Endodermal cell (in vitro differentiated cells): ENCODE measurements at regions not wholly inside any gene's neighbourhood (a gene's known extent, or its start where the extent isn't known, plus 50 kb on each side); places are given as distances from the start of the nearest gene placed in this dataset.

ENCODE experiments used
- DNase-seq: peaks from one replicate; pipeline ENCODE4 v3.0.0-alpha.2; 2017
- H3K27ac ChIP-seq: 2 replicates; pipeline ENCODE4 v1.5.1; 2013; ENCODE audit warnings: mild to moderate bottlenecking, low read depth, low read length, moderate library complexity
- H3K27me3 ChIP-seq: 2 replicates; pipeline ENCODE4 v1.6.1; 2013; ENCODE audit warnings: mild to moderate bottlenecking, low read length, moderate library complexity; ENCODE audit not compliant: insufficient read depth, control insufficient read depth, poor library complexity, severe bottlenecking
- H3K36me3 ChIP-seq: 2 replicates; pipeline ENCODE4 v1.7.0; 2013; ENCODE audit warnings: mild to moderate bottlenecking, low read length, moderate library complexity; ENCODE audit not compliant: control insufficient read depth, insufficient read depth
- H3K4me1 ChIP-seq: one replicate; pipeline ENCODE4 v1.7.0; 2013; ENCODE audit warnings: low read length; ENCODE audit not compliant: control insufficient read depth, insufficient read depth
- H3K4me3 ChIP-seq: 2 replicates; pipeline ENCODE4 v1.5.1; 2013; ENCODE audit warnings: mild to moderate bottlenecking, low read length, moderate library complexity
- H3K9ac ChIP-seq: 2 replicates; pipeline ENCODE4 v1.6.1; 2013; ENCODE audit warnings: mild to moderate bottlenecking, low read length, moderate library complexity; ENCODE audit not compliant: poor library complexity, severe bottlenecking; ENCODE audit errors: extremely low read depth
- H3K9me3 ChIP-seq: 2 replicates; pipeline ENCODE4 v1.6.1; 2013; ENCODE audit warnings: mild to moderate bottlenecking, low read length, moderate library complexity; ENCODE audit not compliant: control insufficient read depth
- H3K27ac Mint-ChIP-seq: 2 replicates; pipeline ENCODE4 v1.8.0; 2020; ENCODE audit warnings: mixed read lengths
- H3K27me3 Mint-ChIP-seq: 2 replicates; pipeline ENCODE4 v1.8.0; 2021; ENCODE audit warnings: mild to moderate bottlenecking, mixed read lengths; ENCODE audit not compliant: insufficient read depth
- H3K36me3 Mint-ChIP-seq: 2 replicates; pipeline ENCODE4 v1.8.0; 2020; ENCODE audit warnings: low read depth, mixed read lengths
- H3K4me1 Mint-ChIP-seq: 2 replicates; pipeline ENCODE4 v1.8.0; 2020; ENCODE audit warnings: mixed read lengths
- H3K4me3 Mint-ChIP-seq: 2 replicates; pipeline ENCODE4 v1.8.0; 2020; ENCODE audit warnings: mild to moderate bottlenecking, moderate library complexity, mixed read lengths
- H3K9me3 Mint-ChIP-seq: 2 replicates; pipeline ENCODE4 v1.8.0; 2020; ENCODE audit warnings: mild to moderate bottlenecking, mixed read lengths
- CTCF ChIP-seq: fragments of 200-600 bp; sonication (generic); conservative IDR thresholded peaks from 2 replicates; pipeline ENCODE4 v1.5.0; 2021; ENCODE audit warnings: antibody characterized with exemption, mild to moderate bottlenecking
- WGBS, 2 experiments: methylation state at CpG; one replicate each; pipeline versions ENCODE4 v1.1.5 to v1.1.7; 2013; ENCODE audit warnings: missing lambda C conversion rate in 2 of 2, mixed read lengths in 1 of 2; ENCODE audit not compliant: insufficient coverage in 1 of 2, insufficient read length in 1 of 2; 5-methylcytosine and 5-hydroxymethylcytosine counted together

GRCh38 chr3:34038131-34038530 lies 239.7 kb downstream of the PDCD6IP start:
- 95 to 100% methylated on average over 1 to 2 of the region's 2 CpGs for WGBS, 2 experiments
- DNase-seq: no peak
- Mint-ChIP-seq H3K4me1 (peaks cover 3% of the 10 kb centered on the region), H3K4me3 (no peak overlapping the region), H3K9me3 (no peaks in the 10 kb centered on the region), H3K27ac (no peak overlapping the region), H3K36me3 (no peaks in the 10 kb centered on the region), H3K27me3 (peaks cover 48% of the 10 kb centered on the region)
- no peak overlapping the region for H3K4me3 ChIP-seq
- no peak overlapping the region for H3K9ac ChIP-seq
- H3K27me3 ChIP-seq: peaks cover 33% of the 10 kb centered on the region
- H3K27ac ChIP-seq: no peak overlapping the region
- no peaks in the 10 kb centered on the region for H3K9me3 ChIP-seq
- TF ChIP-seq CTCF: no peak
- H3K36me3 ChIP-seq: no peaks in the 10 kb centered on the region
- peaks cover 5% of the 10 kb centered on the region for H3K4me1 ChIP-seq

GRCh38 chr3:34046154-34046553 lies 247.7 kb downstream of the PDCD6IP start:
- Histone ChIP-seq H3K9me3 (no peaks in the 10 kb centered on the region), H3K27me3 (peaks cover 20% of the 10 kb centered on the region), H3K36me3 (no peaks in the 10 kb centered on the region), H3K27ac (no peak overlapping the region), H3K9ac (no peak overlapping the region), H3K4me3 (no peak overlapping the region), H3K4me1 (no peaks in the 10 kb centered on the region)
- Mint-ChIP-seq H3K36me3 (no peaks in the 10 kb centered on the region), H3K27ac (no peak overlapping the region), H3K27me3 (peaks cover 30% of the 10 kb centered on the region), H3K4me3 (no peak overlapping the region), H3K4me1 (peaks cover 7% of the 10 kb centered on the region), H3K9me3 (no peaks in the 10 kb centered on the region)
- 75% methylated on average over 1 of the region's 1 CpG; no CpG with 5 or more reads in 1 of the 2 experiments for WGBS, 2 experiments
- no peak for DNase-seq
- no peak for TF ChIP-seq CTCF

- WGBS, 2 experiments: 83 to 93% methylated on average over 1 to 3 of the region's 3 CpGs
- Histone ChIP-seq H3K4me1 (no peaks in the 10 kb centered on the region), H3K9me3 (no peaks in the 10 kb centered on the region), H3K27me3 (no peaks in the 10 kb centered on the region), H3K27ac (no peak overlapping the region), H3K9ac (no peak overlapping the region), H3K36me3 (no peaks in the 10 kb centered on the region), H3K4me3 (no peak overlapping the region)
- H3K4me1 Mint-ChIP-seq: peaks cover 4% of the 10 kb centered on the region
- no peak for TF ChIP-seq CTCF
- H3K9me3 Mint-ChIP-seq: no peaks in the 10 kb centered on the region
- peaks cover 4% of the 10 kb centered on the region for H3K27me3 Mint-ChIP-seq
- no peak overlapping the region for H3K27ac Mint-ChIP-seq
- no peak for DNase-seq
- no peaks in the 10 kb centered on the region for H3K36me3 Mint-ChIP-seq
- H3K4me3 Mint-ChIP-seq: no peak overlapping the region
These were observed 255.2 kb downstream of the PDCD6IP start for GRCh38 chr3:34053626-34054025.
